Tibial artery (tissue), 4 donors: ENCODE measurements at regions not wholly inside any gene's neighbourhood (a gene's known extent, or its start where the extent isn't known, plus 50 kb on each side); places are given as distances from the start of the nearest gene placed in this dataset.

Source experiments
- DNase-seq, 2 donors: peaks; one replicate each; pipeline ENCODE4 v3.0.0-alpha.2; 2019
- H3K27ac ChIP-seq, 2 donors: fragments of 200-600 bp; sonication (generic) in 1 of 2; 1 replicate in 1 of 2; 2 replicates in 1 of 2; pipeline ENCODE4 v1.5.1; 2018 to 2019; ENCODE audit warnings: mild to moderate bottlenecking in 1 of 2
- H3K27me3 ChIP-seq, 2 donors: fragments of 200-600 bp; sonication (generic) in 1 of 2; one replicate each; pipeline versions ENCODE4 v1.5.1 to v1.6.0; 2016 to 2019
- H3K36me3 ChIP-seq, 3 donors: fragments of 200-600 bp; sonication (generic) in 2 of 3; one replicate each; pipeline ENCODE4 v1.5.1; 2016 to 2019; ENCODE audit warnings: mild to moderate bottlenecking in 2 of 3
- H3K4me1 ChIP-seq, 4 donors: fragments of 200-600 bp; sonication (generic) in 2 of 4; 1 replicate in 3 of 4; 2 replicates in 1 of 4; pipeline ENCODE4 v1.5.1; 2016 to 2019
- H3K4me3 ChIP-seq, 2 donors: fragments of 200-600 bp; sonication (generic) in 1 of 2; 1 replicate in 1 of 2; 2 replicates in 1 of 2; pipeline ENCODE4 v1.5.1; 2018 to 2019; ENCODE audit warnings: mild to moderate bottlenecking in 2 of 2
- H3K9me3 ChIP-seq, 3 donors: fragments of 200-600 bp; sonication (generic) in 1 of 3; one replicate each; pipeline ENCODE4 v1.5.1; 2016 to 2019
- CTCF ChIP-seq, 2 experiments: fragments of 200-600 bp in 1 of 2; fragments of 450-650 bp in 1 of 2; IDR thresholded peaks; one replicate each; pipeline ENCODE4 v1.5.1; 2017 to 2019; ENCODE audit warnings: antibody characterized with exemption in 2 of 2, mild to moderate bottlenecking in 1 of 2, moderate library complexity in 1 of 2
- intact Hi-C: fragments of 100-400 bp; cut with DNase I; formaldehyde crosslinking; loops from one replicate; pipeline ENCODE4 v1.15.0; 2023; ENCODE audit warnings: low total_unique reads

- no peak overlapping the region for H3K27ac ChIP-seq
- H3K4me3 ChIP-seq, result no peak overlapping the region
- no peaks in the 10 kb centered on the region for H3K27me3 ChIP-seq
- H3K36me3 ChIP-seq, result no peaks in the 10 kb centered on the region
- no peaks in the 10 kb centered on the region for H3K9me3 ChIP-seq
- TF ChIP-seq CTCF (IDR thresholded peaks at IDR 0.05), result no peak
- intact Hi-C loops, result no loop called here
- no peak for DNase-seq
- H3K4me1 ChIP-seq, result peaks cover 0 to 7% (median 0%) of the 10 kb centered on the region in 4 donors
These were observed 169.8 kb upstream of the CHORDC1 start for GRCh38 chr11:90392692-90393091.

GRCh38 chr11:90391756-90392155 lies 168.9 kb upstream of the CHORDC1 start:
- H3K36me3 ChIP-seq, result no peaks in the 10 kb centered on the region
- no peaks in the 10 kb centered on the region for H3K27me3 ChIP-seq
- H3K4me1 ChIP-seq, result peaks cover 0 to 7% (median 0%) of the 10 kb centered on the region in 4 donors
- H3K9me3 ChIP-seq, result no peaks in the 10 kb centered on the region
- no peak overlapping the region for H3K27ac ChIP-seq
- TF ChIP-seq CTCF (IDR thresholded peaks at IDR 0.05), result no peak
- DNase-seq, result no peak
- intact Hi-C loops, result no loop called here
- no peak overlapping the region for H3K4me3 ChIP-seq

- no peaks in the 10 kb centered on the region for H3K4me1 ChIP-seq
- intact Hi-C loops, result no loop called here
- no peaks in the 10 kb centered on the region for H3K9me3 ChIP-seq
- no peak overlapping the region for H3K4me3 ChIP-seq
- no peak for TF ChIP-seq CTCF (IDR thresholded peaks at IDR 0.05)
- no peak for DNase-seq
- no peaks in the 10 kb centered on the region for H3K27me3 ChIP-seq
- H3K27ac ChIP-seq, result no peak overlapping the region
- H3K36me3 ChIP-seq, result no peaks in the 10 kb centered on the region
These were observed 157.4 kb upstream of the CHORDC1 start for GRCh38 chr11:90380206-90380605.

GRCh38 chr11:90373971-90374370 lies 151.1 kb upstream of the CHORDC1 start:
- Histone ChIP-seq H3K27me3 (no peaks in the 10 kb centered on the region), H3K9me3 (no peaks in the 10 kb centered on the region), H3K4me1 (no peaks in the 10 kb centered on the region), H3K36me3 (no peaks in the 10 kb centered on the region), H3K27ac (no peak overlapping the region), H3K4me3 (no peak overlapping the region)
- intact Hi-C loops, result no loop called here
- DNase-seq, result no peak
- no peak for TF ChIP-seq CTCF (IDR thresholded peaks at IDR 0.05)

GRCh38 chr11:90364527-90364926 lies 141.7 kb upstream of the CHORDC1 start:
- Histone ChIP-seq H3K4me3 (no peak overlapping the region), H3K27ac (no peak overlapping the region), H3K36me3 (no peaks in the 10 kb centered on the region), H3K27me3 (no peaks in the 10 kb centered on the region), H3K9me3 (no peaks in the 10 kb centered on the region), H3K4me1 (no peaks in the 10 kb centered on the region)
- intact Hi-C loops, result no loop called here
- DNase-seq, result no peak
- TF ChIP-seq CTCF (IDR thresholded peaks at IDR 0.05), result no peak

- Histone ChIP-seq H3K4me3 (no peak overlapping the region), H3K27ac (no peak overlapping the region), H3K9me3 (no peaks in the 10 kb centered on the region), H3K27me3 (no peaks in the 10 kb centered on the region), H3K36me3 (no peaks in the 10 kb centered on the region), H3K4me1 (no peaks in the 10 kb centered on the region)
- intact Hi-C loops, result no loop called here
- no peak for TF ChIP-seq CTCF (IDR thresholded peaks at IDR 0.05)
- no peak for DNase-seq
These were observed 140.9 kb upstream of the CHORDC1 start for GRCh38 chr11:90363739-90364138.
